ENCODE measurements at regions not wholly inside any gene's neighbourhood (a gene's known extent, or its start where the extent isn't known, plus 50 kb on each side); places are given as distances from the start of the nearest gene placed in this dataset.
A peak's percentile ranks its signal among the peaks of the same experiment; 100 is the strongest.

DNA sequence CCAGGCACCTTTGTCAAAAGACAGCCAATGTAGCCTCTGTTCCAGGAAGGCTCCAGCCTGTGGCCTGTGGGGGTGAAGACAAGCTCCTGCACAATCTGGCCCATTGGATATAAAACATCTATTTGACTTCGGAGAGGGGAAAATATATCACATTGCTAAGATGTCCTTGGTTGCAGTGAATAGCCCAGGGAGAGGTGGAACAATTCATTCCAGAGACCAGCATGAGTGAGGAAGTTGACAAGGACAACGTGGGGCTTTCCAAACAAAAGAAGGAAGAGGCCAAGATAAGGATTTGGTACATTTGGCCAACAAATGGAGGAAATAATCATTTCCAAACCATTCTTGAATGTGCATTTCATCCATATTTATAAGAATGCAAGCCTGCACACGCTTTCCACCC lies 187.0 kb downstream of the ETS2 start:
- Histone ChIP-seq H3K4me3 (ENCODE audit: low read length in 3 of 3) (no peak overlapping the region), H3K4me1 (ENCODE audit: control insufficient read depth in 2 of 3, insufficient read depth in 2 of 3, low read depth in 1 of 3, low read length in 3 of 3) (peaks cover 12 to 31% (median 17%) of the 10 kb centered on the region in 3 donors), H3K27ac (ENCODE audit: low read depth in 2 of 2, low read length in 2 of 2) (peak overlapping the region; percentile 33 to 45), H3K9me3 (ENCODE audit: control insufficient read depth in 2 of 3, insufficient read depth in 1 of 3, low read length in 3 of 3) (no peaks in the 10 kb centered on the region), H3K36me3 (ENCODE audit: control insufficient read depth in 2 of 3, insufficient read depth in 3 of 3, low read length in 3 of 3) (no peaks in the 10 kb centered on the region), H3K27me3 (ENCODE audit: control insufficient read depth, insufficient read depth, low read length) (no peaks in the 10 kb centered on the region), H3K9ac (ENCODE audit: low read length in 3 of 3) (no peak overlapping the region)
- TF ChIP-seq, protein P1, sequence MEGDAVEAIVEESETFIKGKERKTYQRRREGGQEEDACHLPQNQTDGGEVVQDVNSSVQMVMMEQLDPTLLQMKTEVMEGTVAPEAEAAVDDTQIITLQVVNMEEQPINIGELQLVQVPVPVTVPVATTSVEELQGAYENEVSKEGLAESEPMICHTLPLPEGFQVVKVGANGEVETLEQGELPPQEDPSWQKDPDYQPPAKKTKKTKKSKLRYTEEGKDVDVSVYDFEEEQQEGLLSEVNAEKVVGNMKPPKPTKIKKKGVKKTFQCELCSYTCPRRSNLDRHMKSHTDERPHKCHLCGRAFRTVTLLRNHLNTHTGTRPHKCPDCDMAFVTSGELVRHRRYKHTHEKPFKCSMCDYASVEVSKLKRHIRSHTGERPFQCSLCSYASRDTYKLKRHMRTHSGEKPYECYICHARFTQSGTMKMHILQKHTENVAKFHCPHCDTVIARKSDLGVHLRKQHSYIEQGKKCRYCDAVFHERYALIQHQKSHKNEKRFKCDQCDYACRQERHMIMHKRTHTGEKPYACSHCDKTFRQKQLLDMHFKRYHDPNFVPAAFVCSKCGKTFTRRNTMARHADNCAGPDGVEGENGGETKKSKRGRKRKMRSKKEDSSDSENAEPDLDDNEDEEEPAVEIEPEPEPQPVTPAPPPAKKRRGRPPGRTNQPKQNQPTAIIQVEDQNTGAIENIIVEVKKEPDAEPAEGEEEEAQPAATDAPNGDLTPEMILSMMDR (IDR thresholded peaks at IDR 0.05; ENCODE audit: borderline replicate concordance, extremely low read depth, insufficient read depth) = no peak
- intact Hi-C loops (cut with DNase I) = loop anchor here (10.0 kb wide), 1 partner anchor 58 kb away; no protein-coding TSS in a partner anchor
- no peak for FAIRE-seq
- peak in 1 of 5 donors; percentile 47 for DNase-seq

DNA sequence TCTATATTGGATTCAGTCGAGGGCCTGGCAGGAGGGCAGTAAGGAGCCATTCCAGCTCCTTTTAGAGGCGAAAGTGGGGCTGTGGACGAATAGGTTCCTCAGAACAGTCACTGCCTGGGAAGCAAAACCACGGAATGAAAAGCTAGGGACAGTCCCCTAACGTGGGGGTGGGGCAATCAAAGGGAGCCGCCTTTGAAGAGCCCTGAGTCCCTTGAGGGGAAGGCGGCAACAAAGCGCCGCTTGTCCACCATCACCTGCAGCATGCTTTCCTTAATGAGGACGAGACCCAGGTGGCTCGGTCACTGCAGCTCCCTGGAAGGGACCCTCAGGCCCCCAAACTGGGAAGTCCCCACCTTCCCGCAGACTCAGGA lies 184.7 kb downstream of the ETS2 start:
- no peaks in the 10 kb centered on the region for H3K27me3 ChIP-seq (ENCODE audit: control insufficient read depth, insufficient read depth, low read length)
- H3K9ac ChIP-seq (ENCODE audit: low read length in 3 of 3) = peak overlapping the region in 1 of 3 donors; percentile 2
- no peak overlapping the region for H3K4me3 ChIP-seq (ENCODE audit: low read length in 3 of 3)
- TF ChIP-seq, protein P1 (IDR thresholded peaks at IDR 0.05; ENCODE audit: borderline replicate concordance, extremely low read depth, insufficient read depth) = no peak
- H3K27ac ChIP-seq (ENCODE audit: low read depth in 2 of 2, low read length in 2 of 2) = no peak overlapping the region
- DNase-seq (peak in 4 of 5 donors; percentile 58 to 73 (median 65)), FAIRE-seq (no peak)
- H3K4me1 ChIP-seq (ENCODE audit: control insufficient read depth in 2 of 3, insufficient read depth in 2 of 3, low read depth in 1 of 3, low read length in 3 of 3) = peaks cover 16 to 37% (median 21%) of the 10 kb centered on the region in 3 donors
- no peaks in the 10 kb centered on the region for H3K36me3 ChIP-seq (ENCODE audit: control insufficient read depth in 2 of 3, insufficient read depth in 3 of 3, low read length in 3 of 3)
- no peaks in the 10 kb centered on the region for H3K9me3 ChIP-seq (ENCODE audit: control insufficient read depth in 2 of 3, insufficient read depth in 1 of 3, low read length in 3 of 3)
- intact Hi-C loops (cut with DNase I) = loop anchor here (10.0 kb wide), 1 partner anchor 56 kb away; no protein-coding TSS in a partner anchor

- intact Hi-C loops (cut with DNase I) = loop anchor here (5.0 to 10.0 kb wide), 2 partner anchors 55 to 163 kb away; no protein-coding TSS in a partner anchor
- Histone ChIP-seq H3K27ac (ENCODE audit: low read depth in 2 of 2, low read length in 2 of 2) (no peak overlapping the region), H3K4me3 (ENCODE audit: low read length in 3 of 3) (peak overlapping the region in 1 of 3 donors; percentile 14), H3K4me1 (ENCODE audit: control insufficient read depth in 2 of 3, insufficient read depth in 2 of 3, low read depth in 1 of 3, low read length in 3 of 3) (peaks cover 16 to 40% (median 26%) of the 10 kb centered on the region in 3 donors), H3K9me3 (ENCODE audit: control insufficient read depth in 2 of 3, insufficient read depth in 1 of 3, low read length in 3 of 3) (no peaks in the 10 kb centered on the region), H3K9ac (ENCODE audit: low read length in 3 of 3) (peak overlapping the region in 1 of 3 donors; percentile 2), H3K36me3 (ENCODE audit: control insufficient read depth in 2 of 3, insufficient read depth in 3 of 3, low read length in 3 of 3) (no peaks in the 10 kb centered on the region), H3K27me3 (ENCODE audit: control insufficient read depth, insufficient read depth, low read length) (no peaks in the 10 kb centered on the region)
- peak; percentile 83 to 94 (median 85) for DNase-seq
- no peak for FAIRE-seq
- TF ChIP-seq, protein P1 (IDR thresholded peaks at IDR 0.05; ENCODE audit: borderline replicate concordance, extremely low read depth, insufficient read depth) = no peak
These were observed 184.2 kb downstream of the ETS2 start for GRCh38 chr21:38989745-38990423.

All from kidney (tissue), 13 donors.